ENCODE measurements at regions not wholly inside any gene's neighbourhood (a gene's known extent, or its start where the extent isn't known, plus 50 kb on each side); places are given as distances from the start of the nearest gene placed in this dataset.

DNA sequence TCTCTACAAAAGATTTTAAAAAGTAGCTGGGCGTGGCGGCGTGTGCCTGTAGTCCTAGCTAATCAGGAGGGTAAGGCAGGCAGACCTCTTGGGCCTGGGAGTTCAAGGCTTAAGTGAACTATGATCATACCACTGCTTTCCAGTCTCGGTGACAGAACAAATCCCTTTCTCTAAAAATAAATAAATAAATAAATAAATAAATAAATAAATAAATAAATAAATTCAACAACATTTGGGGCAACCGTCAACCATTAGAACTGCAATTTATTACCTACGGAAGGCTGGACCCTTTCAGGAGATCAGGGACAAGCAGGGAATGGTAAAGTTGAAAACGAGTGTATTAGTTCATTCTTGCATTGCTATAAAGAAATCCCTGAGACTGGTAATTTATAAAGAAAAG lies 136.2 kb upstream of the USP9X start (continued):
- TF ChIP-seq, protein P1, sequence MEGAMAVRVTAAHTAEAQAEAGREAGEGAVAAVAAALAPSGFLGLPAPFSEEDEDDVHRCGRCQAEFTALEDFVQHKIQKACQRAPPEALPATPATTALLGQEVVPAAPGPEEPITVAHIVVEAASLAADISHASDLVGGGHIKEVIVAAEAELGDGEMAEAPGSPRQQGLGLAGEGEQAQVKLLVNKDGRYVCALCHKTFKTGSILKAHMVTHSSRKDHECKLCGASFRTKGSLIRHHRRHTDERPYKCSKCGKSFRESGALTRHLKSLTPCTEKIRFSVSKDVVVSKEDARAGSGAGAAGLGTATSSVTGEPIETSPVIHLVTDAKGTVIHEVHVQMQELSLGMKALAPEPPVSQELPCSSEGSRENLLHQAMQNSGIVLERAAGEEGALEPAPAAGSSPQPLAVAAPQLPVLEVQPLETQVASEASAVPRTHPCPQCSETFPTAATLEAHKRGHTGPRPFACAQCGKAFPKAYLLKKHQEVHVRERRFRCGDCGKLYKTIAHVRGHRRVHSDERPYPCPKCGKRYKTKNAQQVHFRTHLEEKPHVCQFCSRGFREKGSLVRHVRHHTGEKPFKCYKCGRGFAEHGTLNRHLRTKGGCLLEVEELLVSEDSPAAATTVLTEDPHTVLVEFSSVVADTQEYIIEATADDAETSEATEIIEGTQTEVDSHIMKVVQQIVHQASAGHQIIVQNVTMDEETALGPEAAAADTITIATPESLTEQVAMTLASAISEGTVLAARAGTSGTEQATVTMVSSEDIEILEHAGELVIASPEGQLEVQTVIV (IDR thresholded peaks at IDR 0.05; ENCODE audit: borderline replicate concordance, partially characterized antibody) = no peak
- TF ChIP-seq NFYB (IDR thresholded peaks at IDR 0.05; ENCODE audit: insufficient read depth, low read depth, low read length) = no peak
- TF ChIP-seq, protein P2, sequence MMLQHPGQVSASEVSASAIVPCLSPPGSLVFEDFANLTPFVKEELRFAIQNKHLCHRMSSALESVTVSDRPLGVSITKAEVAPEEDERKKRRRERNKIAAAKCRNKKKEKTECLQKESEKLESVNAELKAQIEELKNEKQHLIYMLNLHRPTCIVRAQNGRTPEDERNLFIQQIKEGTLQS (IDR thresholded peaks at IDR 0.05; ENCODE audit: borderline replicate concordance, extremely low read depth, low read depth, low read length) = no peak
- TF ChIP-seq, protein P3, sequence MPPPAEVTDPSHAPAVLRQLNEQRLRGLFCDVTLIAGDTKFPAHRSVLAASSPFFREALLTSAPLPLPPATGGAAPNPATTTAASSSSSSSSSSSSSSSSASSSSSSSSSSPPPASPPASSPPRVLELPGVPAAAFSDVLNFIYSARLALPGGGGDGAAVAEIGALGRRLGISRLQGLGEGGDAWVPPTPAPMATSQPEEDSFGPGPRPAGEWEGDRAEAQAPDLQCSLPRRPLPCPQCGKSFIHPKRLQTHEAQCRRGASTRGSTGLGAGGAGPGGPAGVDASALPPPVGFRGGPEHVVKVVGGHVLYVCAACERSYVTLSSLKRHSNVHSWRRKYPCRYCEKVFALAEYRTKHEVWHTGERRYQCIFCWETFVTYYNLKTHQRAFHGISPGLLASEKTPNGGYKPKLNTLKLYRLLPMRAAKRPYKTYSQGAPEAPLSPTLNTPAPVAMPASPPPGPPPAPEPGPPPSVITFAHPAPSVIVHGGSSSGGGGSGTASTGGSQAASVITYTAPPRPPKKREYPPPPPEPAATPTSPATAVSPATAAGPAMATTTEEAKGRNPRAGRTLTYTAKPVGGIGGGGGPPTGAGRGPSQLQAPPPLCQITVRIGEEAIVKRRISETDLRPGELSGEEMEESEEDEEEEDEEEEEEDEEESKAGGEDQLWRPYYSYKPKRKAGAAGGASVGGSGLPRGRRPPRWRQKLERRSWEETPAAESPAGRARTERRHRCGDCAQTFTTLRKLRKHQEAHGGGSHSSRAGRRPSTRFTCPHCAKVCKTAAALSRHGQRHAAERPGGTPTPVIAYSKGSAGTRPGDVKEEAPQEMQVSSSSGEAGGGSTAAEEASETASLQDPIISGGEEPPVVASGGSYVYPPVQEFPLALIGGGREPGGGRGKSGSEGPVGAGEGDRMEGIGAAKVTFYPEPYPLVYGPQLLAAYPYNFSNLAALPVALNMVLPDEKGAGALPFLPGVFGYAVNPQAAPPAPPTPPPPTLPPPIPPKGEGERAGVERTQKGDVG (CRISPR knock-in tag; IDR thresholded peaks at IDR 0.05) = no peak

DNA sequence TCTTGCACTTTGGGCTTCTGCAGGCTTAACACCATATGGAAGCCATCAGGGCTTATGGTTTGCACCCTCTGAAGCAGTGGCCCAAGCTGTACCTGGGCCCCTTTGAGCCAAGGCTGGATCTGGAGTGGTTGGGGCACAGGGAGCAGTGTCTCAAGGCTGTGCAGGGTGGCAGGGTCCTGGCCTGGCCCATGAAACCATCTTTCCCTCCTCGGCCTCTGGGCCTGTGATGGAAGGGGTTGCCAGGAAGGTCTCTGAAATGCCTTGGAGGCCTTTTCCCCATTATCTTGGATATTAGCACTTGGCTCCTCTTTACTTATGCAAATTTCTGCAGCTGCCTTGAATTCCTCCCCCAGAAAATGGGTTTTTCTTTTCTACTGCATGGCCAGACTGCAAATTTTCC lies 134.7 kb upstream of the USP9X start:
- 43% methylated on average over 1 of the region's 1 CpG for WGBS (ENCODE audit: insufficient coverage, insufficient replicate concordance, low lambda C conversion rate, missing lambda C conversion rate)
- H2AFZ ChIP-seq (ENCODE audit: control insufficient read depth, low read depth, low read length) = no peak overlapping the region
- no peak overlapping the region for H3K9ac ChIP-seq (ENCODE audit: control insufficient read depth, insufficient read depth, low read length)
- no TSS peak for BruUV-seq (replicated peaks)
- peaks cover 3% of the 10 kb centered on the region; the same call in 2 of the 3 replicates for H3K9me3 ChIP-seq (replicated peaks; ENCODE audit: control insufficient read depth, insufficient read depth, low read length)
- H3K4me1 ChIP-seq (ENCODE audit: control insufficient read depth, insufficient read depth, low read length) = no peaks in the 10 kb centered on the region; the same call in none of the 2 replicates
- ATAC-seq = no peak
- in situ Hi-C loops (cut with MboI) = no loop called here
- H3K4me2 ChIP-seq (ENCODE audit: control insufficient read depth, insufficient read depth) = no peak overlapping the region
- no peak overlapping the region for H3K27ac ChIP-seq (ENCODE audit: control insufficient read depth, insufficient read depth)
- intact Hi-C loops (cut with micrococcal nuclease; ENCODE audit: unreplicated experiment) = loop anchor here (5.0 kb wide), 1 partner anchor 132 kb away; no protein-coding TSS in a partner anchor
- ChIA-PET POLR2A (interaction anchor here (0.5 kb wide), 1 partner anchor 42 kb away, joined by 4 read pairs; no protein-coding TSS in a partner anchor), RAD21 (ENCODE audit: unreplicated experiment) (no interaction called here), SMC1A (ENCODE audit: uncharacterized antibody, unreplicated experiment) (no interaction called here), CTCF (no interaction called here)
- no peak overlapping the region for H3K4me3 ChIP-seq
- H3K27me3 ChIP-seq (replicated peaks in 1 of 2; ENCODE audit: control insufficient read depth in 2 of 2, insufficient read depth in 2 of 2, low read length in 1 of 2) = no peaks in the 10 kb centered on the region
- H3K36me3 ChIP-seq (ENCODE audit: control insufficient read depth in 2 of 2, insufficient read depth in 2 of 2, low read length in 1 of 2) = no peaks in the 10 kb centered on the region
- H3K79me2 ChIP-seq (ENCODE audit: control insufficient read depth, insufficient read depth, low read length) = no peaks in the 10 kb centered on the region
- H4K20me1 ChIP-seq (ENCODE audit: control insufficient read depth, insufficient read depth) = no peaks in the 10 kb centered on the region
- TF ChIP-seq EGR1 (IDR thresholded peaks at IDR 0.05; ENCODE audit: borderline replicate concordance in 1 of 2, low read depth in 2 of 2, low read length in 2 of 2) (no peak), GABPA (IDR thresholded peaks at IDR 0.05; ENCODE audit: low read depth) (no peak), LARP7 (IDR thresholded peaks at IDR 0.05) (no peak), ETV6 (conservative IDR thresholded peaks at IDR 0.05 in 1 of 2, IDR thresholded peaks at IDR 0.05 in 1 of 2; ENCODE audit: borderline replicate concordance in 1 of 2, low read depth in 1 of 2) (no peak), SREBF1 (IDR thresholded peaks at IDR 0.05; ENCODE audit: low read length) (no peak)
- TF ChIP-seq, protein P2 (IDR thresholded peaks at IDR 0.05; ENCODE audit: borderline replicate concordance, extremely low read depth, low read depth, low read length) = no peak
- DNase-seq (ENCODE audit: low read depth, low spot score) = no peak
- no peak for FAIRE-seq
